ENCODE measurements at regions not wholly inside any gene's neighbourhood (a gene's known extent, or its start where the extent isn't known, plus 50 kb on each side); places are given as distances from the start of the nearest gene placed in this dataset.

DNA sequence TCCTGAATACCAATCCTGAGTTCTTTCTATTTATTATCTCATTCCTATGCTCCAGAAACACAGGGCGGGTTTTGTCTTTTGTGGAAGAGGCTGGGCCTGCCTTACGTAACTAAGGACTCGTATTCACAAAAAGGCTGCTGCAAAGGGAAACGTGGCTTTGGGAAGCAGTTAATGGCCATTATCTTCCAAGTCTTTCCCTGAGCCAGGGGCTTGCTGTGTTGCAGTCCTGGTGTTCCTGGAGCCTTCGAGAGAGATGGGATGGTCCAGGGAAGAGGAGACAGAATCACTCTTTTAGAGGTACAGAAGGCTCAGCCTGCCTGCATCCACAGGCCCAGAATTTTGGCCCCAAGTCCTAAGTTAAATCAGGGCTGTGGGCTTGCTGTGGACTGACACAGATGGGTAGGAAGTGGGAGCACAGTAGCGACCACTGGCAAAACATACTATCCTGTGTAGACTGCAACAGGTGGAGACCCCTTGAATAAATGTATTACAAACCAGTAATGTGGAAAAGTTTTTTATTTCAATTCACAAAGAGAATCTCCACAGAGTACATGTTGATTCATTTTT lies 139.4 kb upstream of the ST6GAL2 start (continued):
- no peak for TF ChIP-seq BACH1 (tag; IDR thresholded peaks at IDR 0.05)
- TF ChIP-seq RFX1 (IDR thresholded peaks at IDR 0.05), result no peak
- TF ChIP-seq RCOR1 (IDR thresholded peaks at IDR 0.05; ENCODE audit: borderline replicate concordance in 1 of 2, low read depth in 2 of 2, low read length in 2 of 2), result no peak
- TF ChIP-seq GTF2E2 (tag; IDR thresholded peaks at IDR 0.05), result no peak
- no peak for TF ChIP-seq MLLT1 (IDR thresholded peaks at IDR 0.05)
- no peak for TF ChIP-seq MGA (IDR thresholded peaks at IDR 0.05)
- TF ChIP-seq ZNF431 (CRISPR knock-in tag; IDR thresholded peaks at IDR 0.05), result no peak
- no peak for TF ChIP-seq ARID2 (IDR thresholded peaks at IDR 0.05)
- TF ChIP-seq ZBTB12 (CRISPR knock-in tag; IDR thresholded peaks at IDR 0.05), result no peak

Data from K562 (cell line).